ENCODE measurements at regions not wholly inside any gene's neighbourhood (a gene's known extent, or its start where the extent isn't known, plus 50 kb on each side); places are given as distances from the start of the nearest gene placed in this dataset.

- BruUV-seq (replicated peaks): no TSS peak
- Histone ChIP-seq H3K9me3 (replicated peaks; ENCODE audit: control insufficient read depth, insufficient read depth, low read length) (no peaks in the 10 kb centered on the region), H3K4me1 (ENCODE audit: control insufficient read depth, insufficient read depth, low read length) (no peaks in the 10 kb centered on the region), H3K4me2 (ENCODE audit: control insufficient read depth, insufficient read depth) (no peak overlapping the region), H2AFZ (ENCODE audit: control insufficient read depth, low read depth, low read length) (no peak overlapping the region), H3K36me3 (ENCODE audit: control insufficient read depth in 2 of 2, insufficient read depth in 2 of 2, low read length in 1 of 2) (no peaks in the 10 kb centered on the region), H3K27ac (ENCODE audit: control insufficient read depth, insufficient read depth) (no peak overlapping the region), H3K4me3 (no peak overlapping the region), H4K20me1 (ENCODE audit: control insufficient read depth, insufficient read depth) (no peaks in the 10 kb centered on the region), H3K27me3 (replicated peaks in 1 of 2; ENCODE audit: control insufficient read depth in 2 of 2, insufficient read depth in 2 of 2, low read length in 1 of 2) (no peaks in the 10 kb centered on the region), H3K79me2 (ENCODE audit: control insufficient read depth, insufficient read depth, low read length) (no peaks in the 10 kb centered on the region), H3K9ac (ENCODE audit: control insufficient read depth, insufficient read depth, low read length) (no peak overlapping the region)
- in situ Hi-C loops (cut with MboI): no loop called here
- POLR2A ChIA-PET: no interaction called here
- no peak for DNase-seq (ENCODE audit: low read depth, low spot score)
- intact Hi-C loops (cut with micrococcal nuclease; ENCODE audit: unreplicated experiment): no loop called here
- CTCF ChIA-PET: no interaction called here
- RAD21 ChIA-PET (ENCODE audit: unreplicated experiment): no interaction called here
- SMC1A ChIA-PET (ENCODE audit: uncharacterized antibody, unreplicated experiment): no interaction called here
- no peak for TF ChIP-seq FOXM1 (IDR thresholded peaks at IDR 0.05; ENCODE audit: low read depth, low read length)
- TF ChIP-seq MEF2B (IDR thresholded peaks at IDR 0.05; ENCODE audit: partially characterized antibody, poor library complexity, severe bottlenecking): no peak
- no peak for TF ChIP-seq TCF7 (IDR thresholded peaks at IDR 0.05; ENCODE audit: borderline replicate concordance)
- no peak for TF ChIP-seq JUND (IDR thresholded peaks at IDR 0.05; ENCODE audit: low read depth, low read length)
- no peak for TF ChIP-seq ZNF24 (IDR thresholded peaks at IDR 0.05)
- TF ChIP-seq MTA2 (IDR thresholded peaks at IDR 0.05; ENCODE audit: low read depth): no peak
- TF ChIP-seq SUZ12 (IDR thresholded peaks at IDR 0.05; ENCODE audit: unreplicated experiment): no peak
- no peak for TF ChIP-seq STAT3 (IDR thresholded peaks at IDR 0.05; ENCODE audit: low read depth, low read length)
- FAIRE-seq: no peak
- no peak for ATAC-seq
- 0% methylated on average over 1 of the region's 1 CpG for WGBS (ENCODE audit: insufficient coverage, insufficient replicate concordance, low lambda C conversion rate, missing lambda C conversion rate)
Observed at GRCh38 chr2:116450990-116451389, 1363.5 kb upstream of the DDX18 start.

GRCh38 chr2:116452651-116453050 is 1361.8 kb upstream of the DDX18 start:
- no peaks in the 10 kb centered on the region for H3K79me2 ChIP-seq (ENCODE audit: control insufficient read depth, insufficient read depth, low read length)
- ATAC-seq (no peak), FAIRE-seq (no peak), DNase-seq (ENCODE audit: low read depth, low spot score) (no peak)
- no peaks in the 10 kb centered on the region; the same call in 2 of the 3 replicates for H3K9me3 ChIP-seq (replicated peaks; ENCODE audit: control insufficient read depth, insufficient read depth, low read length)
- ChIA-PET SMC1A (ENCODE audit: uncharacterized antibody, unreplicated experiment) (no interaction called here), CTCF (no interaction called here), RAD21 (ENCODE audit: unreplicated experiment) (no interaction called here), POLR2A (no interaction called here)
- in situ Hi-C loops (cut with MboI): no loop called here
- no peak overlapping the region for H3K27ac ChIP-seq (ENCODE audit: control insufficient read depth, insufficient read depth)
- BruUV-seq (replicated peaks): no TSS peak
- no peaks in the 10 kb centered on the region for H4K20me1 ChIP-seq (ENCODE audit: control insufficient read depth, insufficient read depth)
- WGBS (ENCODE audit: insufficient coverage, insufficient replicate concordance, low lambda C conversion rate, missing lambda C conversion rate): 0% methylated on average over 2 of the region's 2 CpGs
- H3K27me3 ChIP-seq (replicated peaks in 1 of 2; ENCODE audit: control insufficient read depth in 2 of 2, insufficient read depth in 2 of 2, low read length in 1 of 2): no peaks in the 10 kb centered on the region
- no peak overlapping the region for H3K9ac ChIP-seq (ENCODE audit: control insufficient read depth, insufficient read depth, low read length)
- no peak overlapping the region for H3K4me3 ChIP-seq
- H3K36me3 ChIP-seq (ENCODE audit: control insufficient read depth in 2 of 2, insufficient read depth in 2 of 2, low read length in 1 of 2): no peaks in the 10 kb centered on the region
- no peak overlapping the region for H2AFZ ChIP-seq (ENCODE audit: control insufficient read depth, low read depth, low read length)
- no peaks in the 10 kb centered on the region for H3K4me1 ChIP-seq (ENCODE audit: control insufficient read depth, insufficient read depth, low read length)
- H3K4me2 ChIP-seq (ENCODE audit: control insufficient read depth, insufficient read depth): no peak overlapping the region
- intact Hi-C loops (cut with micrococcal nuclease; ENCODE audit: unreplicated experiment): no loop called here
- TF ChIP-seq YBX1 (IDR thresholded peaks at IDR 0.05) (no peak), PAX5 (IDR thresholded peaks at IDR 0.05; ENCODE audit: borderline replicate concordance, low read depth, low read length) (no peak), YY1 (IDR thresholded peaks at IDR 0.05; ENCODE audit: low read depth, low read length) (no peak), MLLT1 (IDR thresholded peaks at IDR 0.05) (no peak), MTA2 (IDR thresholded peaks at IDR 0.05; ENCODE audit: low read depth) (no peak)
- TF ChIP-seq, protein P1, sequence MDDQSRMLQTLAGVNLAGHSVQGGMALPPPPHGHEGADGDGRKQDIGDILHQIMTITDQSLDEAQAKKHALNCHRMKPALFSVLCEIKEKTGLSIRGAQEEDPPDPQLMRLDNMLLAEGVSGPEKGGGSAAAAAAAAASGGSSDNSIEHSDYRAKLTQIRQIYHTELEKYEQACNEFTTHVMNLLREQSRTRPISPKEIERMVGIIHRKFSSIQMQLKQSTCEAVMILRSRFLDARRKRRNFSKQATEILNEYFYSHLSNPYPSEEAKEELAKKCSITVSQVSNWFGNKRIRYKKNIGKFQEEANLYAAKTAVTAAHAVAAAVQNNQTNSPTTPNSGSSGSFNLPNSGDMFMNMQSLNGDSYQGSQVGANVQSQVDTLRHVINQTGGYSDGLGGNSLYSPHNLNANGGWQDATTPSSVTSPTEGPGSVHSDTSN (IDR thresholded peaks at IDR 0.05; ENCODE audit: insufficient replicate concordance, low read depth, low read length): no peak
- TF ChIP-seq, protein P2, sequence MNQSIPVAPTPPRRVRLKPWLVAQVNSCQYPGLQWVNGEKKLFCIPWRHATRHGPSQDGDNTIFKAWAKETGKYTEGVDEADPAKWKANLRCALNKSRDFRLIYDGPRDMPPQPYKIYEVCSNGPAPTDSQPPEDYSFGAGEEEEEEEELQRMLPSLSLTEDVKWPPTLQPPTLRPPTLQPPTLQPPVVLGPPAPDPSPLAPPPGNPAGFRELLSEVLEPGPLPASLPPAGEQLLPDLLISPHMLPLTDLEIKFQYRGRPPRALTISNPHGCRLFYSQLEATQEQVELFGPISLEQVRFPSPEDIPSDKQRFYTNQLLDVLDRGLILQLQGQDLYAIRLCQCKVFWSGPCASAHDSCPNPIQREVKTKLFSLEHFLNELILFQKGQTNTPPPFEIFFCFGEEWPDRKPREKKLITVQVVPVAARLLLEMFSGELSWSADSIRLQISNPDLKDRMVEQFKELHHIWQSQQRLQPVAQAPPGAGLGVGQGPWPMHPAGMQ (IDR thresholded peaks at IDR 0.05; ENCODE audit: borderline replicate concordance): no peak

Data from GM12878 (cell line).